ENCODE measurements at regions not wholly inside any gene's neighbourhood (a gene's known extent, or its start where the extent isn't known, plus 50 kb on each side); places are given as distances from the start of the nearest gene placed in this dataset.

DNA sequence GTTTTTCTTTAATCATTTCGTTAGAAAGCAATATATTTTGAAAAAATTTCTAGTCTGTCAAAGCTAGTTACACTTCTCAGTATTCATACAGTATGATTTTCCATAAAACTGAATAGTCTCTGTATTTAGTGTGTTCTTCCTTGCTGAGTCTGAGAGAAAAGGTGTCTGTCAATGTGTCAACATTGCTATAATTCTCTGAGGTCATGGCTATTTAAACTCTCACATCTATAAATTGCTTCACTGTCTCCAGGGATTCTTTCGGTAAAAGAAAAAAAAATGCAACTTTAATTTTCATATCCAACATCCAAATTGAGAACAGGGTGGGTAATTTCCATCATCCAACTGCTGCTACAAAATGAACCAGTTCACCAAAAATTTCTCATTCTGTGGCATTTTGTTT lies 319.7 kb upstream of the GHITM start:
- TF ChIP-seq POLR2A (IDR thresholded peaks at IDR 0.05; ENCODE audit: low read depth, low read length) (no peak), POLR2AphosphoS5 (IDR thresholded peaks at IDR 0.05; ENCODE audit: low read depth, low read length) (no peak)
